ENCODE measurements at regions not wholly inside any gene's neighbourhood (a gene's known extent, or its start where the extent isn't known, plus 50 kb on each side); places are given as distances from the start of the nearest gene placed in this dataset.

DNA sequence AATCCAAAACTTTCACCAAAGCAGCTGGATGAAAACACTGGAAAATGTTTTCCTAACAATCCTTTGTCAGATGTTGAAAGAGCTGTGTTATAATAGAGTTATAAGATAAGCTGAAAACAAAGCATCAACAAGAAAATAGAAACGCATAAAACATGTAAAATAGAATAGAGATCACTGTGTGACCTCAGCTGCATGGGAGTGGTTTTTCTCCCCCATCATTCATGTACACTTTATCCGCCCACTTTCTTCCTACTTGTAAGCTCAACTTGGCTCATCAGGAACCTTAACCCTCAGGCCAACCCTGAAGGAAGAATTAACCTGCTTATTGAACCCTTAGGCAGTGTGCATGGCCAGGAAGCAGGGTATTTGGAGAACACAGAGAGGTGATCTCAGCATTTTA, 238.5 kb upstream of the PMFBP1 start:
- no peak for DNase-seq
- TF ChIP-seq, protein P1, sequence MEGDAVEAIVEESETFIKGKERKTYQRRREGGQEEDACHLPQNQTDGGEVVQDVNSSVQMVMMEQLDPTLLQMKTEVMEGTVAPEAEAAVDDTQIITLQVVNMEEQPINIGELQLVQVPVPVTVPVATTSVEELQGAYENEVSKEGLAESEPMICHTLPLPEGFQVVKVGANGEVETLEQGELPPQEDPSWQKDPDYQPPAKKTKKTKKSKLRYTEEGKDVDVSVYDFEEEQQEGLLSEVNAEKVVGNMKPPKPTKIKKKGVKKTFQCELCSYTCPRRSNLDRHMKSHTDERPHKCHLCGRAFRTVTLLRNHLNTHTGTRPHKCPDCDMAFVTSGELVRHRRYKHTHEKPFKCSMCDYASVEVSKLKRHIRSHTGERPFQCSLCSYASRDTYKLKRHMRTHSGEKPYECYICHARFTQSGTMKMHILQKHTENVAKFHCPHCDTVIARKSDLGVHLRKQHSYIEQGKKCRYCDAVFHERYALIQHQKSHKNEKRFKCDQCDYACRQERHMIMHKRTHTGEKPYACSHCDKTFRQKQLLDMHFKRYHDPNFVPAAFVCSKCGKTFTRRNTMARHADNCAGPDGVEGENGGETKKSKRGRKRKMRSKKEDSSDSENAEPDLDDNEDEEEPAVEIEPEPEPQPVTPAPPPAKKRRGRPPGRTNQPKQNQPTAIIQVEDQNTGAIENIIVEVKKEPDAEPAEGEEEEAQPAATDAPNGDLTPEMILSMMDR (IDR thresholded peaks at IDR 0.05; ENCODE audit: unreplicated experiment): no peak
- Mint-ChIP-seq H3K9me3 (ENCODE audit: low read depth, unreplicated experiment) (peaks cover 5% of the 10 kb centered on the region), H3K36me3 (ENCODE audit: insufficient read depth, unreplicated experiment) (no peaks in the 10 kb centered on the region), H3K4me3 (ENCODE audit: low read depth, unreplicated experiment) (no peak overlapping the region), H3K4me1 (ENCODE audit: low read depth, unreplicated experiment) (no peaks in the 10 kb centered on the region), H3K27ac (ENCODE audit: unreplicated experiment) (no peak overlapping the region), H3K27me3 (ENCODE audit: unreplicated experiment) (no peaks in the 10 kb centered on the region)
- intact Hi-C loops (cut with micrococcal nuclease; ENCODE audit: unreplicated experiment): no loop called here
- CTCF ChIA-PET: no interaction called here
- no TSS peak for BruUV-seq (replicated peaks)

DNA sequence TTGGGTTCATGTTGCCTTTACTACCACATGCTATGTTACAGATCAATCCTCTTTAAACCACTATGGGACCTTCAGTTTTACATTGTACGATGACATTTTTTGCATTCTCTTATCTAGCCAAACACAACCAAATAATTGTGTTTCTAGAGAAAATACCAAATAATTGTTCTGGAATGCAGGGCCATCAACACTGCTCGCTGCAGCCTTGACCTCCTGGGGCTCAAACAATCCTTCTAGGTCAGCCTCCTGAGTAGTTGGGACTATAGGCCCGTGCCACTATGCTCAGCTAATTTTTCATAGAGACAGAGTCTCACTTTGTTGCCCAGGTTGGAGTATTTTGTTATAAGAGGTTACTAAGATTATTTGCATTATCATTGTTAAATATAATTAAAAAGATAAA, 237.5 kb upstream of the PMFBP1 start:
- intact Hi-C loops (cut with micrococcal nuclease; ENCODE audit: unreplicated experiment): no loop called here
- H3K36me3 Mint-ChIP-seq (ENCODE audit: insufficient read depth, unreplicated experiment): no peaks in the 10 kb centered on the region

DNA sequence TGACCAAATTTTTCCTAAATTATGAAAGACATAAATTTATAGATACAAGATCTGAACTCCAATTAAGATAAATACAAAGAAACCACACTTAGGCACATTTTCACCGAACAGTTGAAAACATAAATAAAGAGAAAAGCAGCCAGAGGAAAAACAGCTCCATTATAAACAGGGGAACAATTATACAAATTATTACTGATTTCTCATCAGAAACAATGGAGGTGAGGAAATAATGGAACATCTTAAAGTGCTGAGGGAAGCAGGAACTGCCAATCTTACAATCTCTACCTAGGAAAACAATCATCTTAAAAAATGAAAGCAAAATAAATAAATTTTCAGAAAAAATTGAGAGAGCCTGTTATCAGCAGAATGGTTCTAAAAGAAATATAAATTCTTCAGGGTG, 234.4 kb upstream of the PMFBP1 start:
- DNase-seq: no peak
- Mint-ChIP-seq H3K27me3 (ENCODE audit: unreplicated experiment) (no peaks in the 10 kb centered on the region), H3K27ac (ENCODE audit: unreplicated experiment) (no peak overlapping the region), H3K36me3 (ENCODE audit: insufficient read depth, unreplicated experiment) (no peaks in the 10 kb centered on the region), H3K4me1 (ENCODE audit: low read depth, unreplicated experiment) (no peaks in the 10 kb centered on the region), H3K9me3 (ENCODE audit: low read depth, unreplicated experiment) (peaks cover 10% of the 10 kb centered on the region), H3K4me3 (ENCODE audit: low read depth, unreplicated experiment) (no peak overlapping the region)
- intact Hi-C loops (cut with micrococcal nuclease; ENCODE audit: unreplicated experiment): no loop called here
- TF ChIP-seq, protein P1 (IDR thresholded peaks at IDR 0.05; ENCODE audit: unreplicated experiment): no peak
- BruUV-seq (replicated peaks): no TSS peak
- CTCF ChIA-PET: no interaction called here

More for the DNA sequence above, 237.5 kb upstream of the PMFBP1 start:
- Mint-ChIP-seq H3K27me3 (ENCODE audit: unreplicated experiment) (no peaks in the 10 kb centered on the region), H3K9me3 (ENCODE audit: low read depth, unreplicated experiment) (peaks cover 10% of the 10 kb centered on the region), H3K27ac (ENCODE audit: unreplicated experiment) (no peak overlapping the region), H3K4me3 (ENCODE audit: low read depth, unreplicated experiment) (no peak overlapping the region), H3K4me1 (ENCODE audit: low read depth, unreplicated experiment) (no peaks in the 10 kb centered on the region)
- CTCF ChIA-PET: no interaction called here
- DNase-seq: no peak
- no TSS peak for BruUV-seq (replicated peaks)
- TF ChIP-seq, protein P1 (IDR thresholded peaks at IDR 0.05; ENCODE audit: unreplicated experiment): no peak

DNA sequence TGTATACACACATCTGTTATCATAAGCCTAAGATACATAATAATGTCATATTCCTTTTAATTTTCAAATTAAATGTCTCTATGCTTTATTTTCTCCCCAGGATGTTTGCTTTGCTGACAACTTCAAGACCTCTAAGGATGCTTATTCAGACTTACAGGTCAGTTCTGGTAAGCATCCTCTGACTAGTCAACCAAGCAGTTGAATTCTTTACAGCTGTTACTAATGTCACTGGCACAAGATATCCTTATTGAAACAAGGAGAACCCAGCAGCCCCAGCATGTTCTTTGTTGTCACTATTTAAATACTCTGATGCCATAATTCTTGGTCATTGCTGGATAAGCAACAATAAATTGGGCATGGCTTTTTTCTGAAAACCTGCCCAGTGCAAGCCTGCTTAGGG, 232.3 kb upstream of the PMFBP1 start:
- intact Hi-C loops (cut with micrococcal nuclease; ENCODE audit: unreplicated experiment): no loop called here
- CTCF ChIA-PET: no interaction called here
- Mint-ChIP-seq H3K36me3 (ENCODE audit: insufficient read depth, unreplicated experiment) (no peaks in the 10 kb centered on the region), H3K27me3 (ENCODE audit: unreplicated experiment) (no peaks in the 10 kb centered on the region), H3K4me1 (ENCODE audit: low read depth, unreplicated experiment) (no peaks in the 10 kb centered on the region), H3K9me3 (ENCODE audit: low read depth, unreplicated experiment) (peaks cover 10% of the 10 kb centered on the region), H3K4me3 (ENCODE audit: low read depth, unreplicated experiment) (no peak overlapping the region), H3K27ac (ENCODE audit: unreplicated experiment) (no peak overlapping the region)
- DNase-seq: no peak
- no TSS peak for BruUV-seq (replicated peaks)
- TF ChIP-seq, protein P1 (IDR thresholded peaks at IDR 0.05; ENCODE audit: unreplicated experiment): no peak

DNA sequence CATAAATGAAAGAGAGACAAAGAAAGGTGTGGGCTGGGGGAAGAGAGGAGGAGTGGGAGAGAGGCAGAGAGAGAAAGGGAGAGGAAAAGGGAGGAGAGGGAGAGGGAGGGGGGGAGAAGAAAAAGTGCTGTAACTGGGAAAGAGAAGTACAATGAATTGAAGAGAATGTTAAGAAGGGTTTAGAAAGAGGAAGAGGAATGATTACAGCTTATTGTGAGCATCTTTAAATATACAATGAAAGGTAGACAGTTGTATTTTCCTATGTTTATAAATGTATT, 229.1 kb upstream of the PMFBP1 start:
- TF ChIP-seq, protein P1 (IDR thresholded peaks at IDR 0.05; ENCODE audit: unreplicated experiment): no peak
- H3K4me3 Mint-ChIP-seq (ENCODE audit: low read depth, unreplicated experiment): no peak overlapping the region
- no TSS peak for BruUV-seq (replicated peaks)
- CTCF ChIA-PET: interaction anchor here (2.7 kb wide), 1 partner anchor 65 kb away, joined by 24 read pairs; no protein-coding TSS in a partner anchor
- no peak overlapping the region for H3K27ac Mint-ChIP-seq (ENCODE audit: unreplicated experiment)
- no peaks in the 10 kb centered on the region for H3K27me3 Mint-ChIP-seq (ENCODE audit: unreplicated experiment)
- H3K36me3 Mint-ChIP-seq (ENCODE audit: insufficient read depth, unreplicated experiment): no peaks in the 10 kb centered on the region
- peaks cover 10% of the 10 kb centered on the region for H3K9me3 Mint-ChIP-seq (ENCODE audit: low read depth, unreplicated experiment)
- H3K4me1 Mint-ChIP-seq (ENCODE audit: low read depth, unreplicated experiment): no peaks in the 10 kb centered on the region
- DNase-seq: no peak
- intact Hi-C loops (cut with micrococcal nuclease; ENCODE audit: unreplicated experiment): no loop called here
